Caco-2 (cell line): ENCODE measurements at regions not wholly inside any gene's neighbourhood (a gene's known extent, or its start where the extent isn't known, plus 50 kb on each side); places are given as distances from the start of the nearest gene placed in this dataset.

ENCODE experiments used
- BruUV-seq: library from RNA; stranded (reverse); fragments of 400-500 nt; replicated peaks from 2 replicates; lab custom pipeline; 2021; lab: Mats Ljungman, UMichigan
- CTCF ChIA-PET: fragments of 300-600 bp; sonication (Branson Sonifier 250); formaldehyde crosslinking; loops from one replicate; lab custom pipeline; 2022; ENCODE audit warnings: antibody characterized with exemption; lab: Charles Lee
- POLR2A ChIA-PET: fragments of 300-600 bp; sonication (Branson Sonifier 250); formaldehyde crosslinking; loops from one replicate; lab custom pipeline; 2022; ENCODE audit warnings: antibody characterized with exemption; lab: Charles Lee
- DNase-seq, 2 experiments: peaks; one replicate each; pipeline versions ENCODE4 v3.0.0 to v3.0.0-alpha.2; 2020 to 2022
- H3K27me3 ChIP-seq: replicated peaks from 2 replicates; pipeline ENCODE4 v1.6.0; 2011; ENCODE audit warnings: low read length; ENCODE audit not compliant: control insufficient read depth, insufficient read depth
- H3K36me3 ChIP-seq: 2 replicates; pipeline ENCODE4 v1.5.1; 2011; ENCODE audit warnings: low read length; ENCODE audit not compliant: control insufficient read depth, insufficient read depth
- H3K4me1 ChIP-seq: fragments of 250-450 bp; sonication (Bioruptor Pico); 2 replicates; pipeline ENCODE4 v1.5.1; 2020; ENCODE audit warnings: mild to moderate bottlenecking
- H3K4me3 ChIP-seq: 2 replicates; pipeline ENCODE4 v1.5.1; 2011; ENCODE audit warnings: low read depth, mild to moderate bottlenecking, control low read depth, low read length
- H3K9me3 ChIP-seq: fragments of 250-450 bp; sonication (Bioruptor Pico); 2 replicates; pipeline ENCODE4 v1.5.1; 2020; ENCODE audit warnings: mild to moderate bottlenecking, moderate library complexity
- H3K27ac Mint-ChIP-seq: one replicate; pipeline ENCODE4 v1.8.0; 2022; ENCODE audit warnings: mixed read lengths; ENCODE audit not compliant: unreplicated experiment
- H3K27me3 Mint-ChIP-seq: one replicate; pipeline ENCODE4 v1.8.0; 2022; ENCODE audit warnings: mixed read lengths; ENCODE audit not compliant: insufficient read depth, unreplicated experiment
- H3K36me3 Mint-ChIP-seq: one replicate; pipeline ENCODE4 v1.8.0; 2022; ENCODE audit warnings: mild to moderate bottlenecking, mixed read lengths; ENCODE audit not compliant: insufficient read depth, unreplicated experiment
- H3K4me1 Mint-ChIP-seq: one replicate; pipeline ENCODE4 v1.8.0; 2022; ENCODE audit warnings: low read depth, mixed read lengths; ENCODE audit not compliant: unreplicated experiment
- H3K4me3 Mint-ChIP-seq: one replicate; pipeline ENCODE4 v1.8.0; 2022; ENCODE audit warnings: mild to moderate bottlenecking, moderate library complexity, mixed read lengths; ENCODE audit not compliant: unreplicated experiment
- H3K9me3 Mint-ChIP-seq: one replicate; pipeline ENCODE4 v1.8.0; 2022; ENCODE audit warnings: mixed read lengths; ENCODE audit not compliant: unreplicated experiment
- CTCF ChIP-seq, 2 experiments: fragments of 200-600 bp in 1 of 2; IDR thresholded peaks; 1 replicate in 1 of 2; 2 replicates in 1 of 2; pipeline versions ENCODE4 v1.5.1 to v1.8.0; 2011 to 2022; ENCODE audit warnings: antibody characterized with exemption in 1 of 2, control low read depth in 1 of 2, inconsistent platforms in 1 of 2, low read depth in 1 of 2, low read length in 1 of 2, mild to moderate bottlenecking in 1 of 2, moderate library complexity in 1 of 2; ENCODE audit not compliant: insufficient read depth in 1 of 2, severe bottlenecking in 1 of 2, unreplicated experiment in 1 of 2
- intact Hi-C: fragments of 100-400 bp; cut with micrococcal nuclease; formaldehyde crosslinking; loops from one replicate; pipeline ENCODE4 v1.10.0; 2022; ENCODE audit not compliant: unreplicated experiment

DNA sequence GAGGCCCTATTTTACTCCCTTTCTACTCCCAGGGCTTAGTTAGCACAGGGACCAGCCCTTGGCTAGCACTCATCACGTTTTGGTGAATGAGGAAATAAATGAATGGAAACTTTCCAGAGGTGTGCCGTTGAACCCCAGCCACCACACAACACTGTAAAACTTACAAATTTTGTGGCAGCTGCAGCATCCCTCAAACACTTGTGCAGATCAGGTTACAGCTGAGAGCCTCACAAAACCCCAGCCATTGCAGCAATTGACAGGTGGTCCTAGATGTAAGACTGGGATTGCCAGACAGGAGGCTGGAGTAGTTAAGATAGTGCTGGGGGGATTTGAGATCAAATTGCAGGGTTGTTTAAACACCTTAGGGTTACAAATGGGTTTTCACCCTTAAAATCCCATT, 482.2 kb upstream of the KIF2A start:
- H3K4me1 Mint-ChIP-seq, result no peaks in the 10 kb centered on the region
- ChIA-PET CTCF (interaction anchor here (1.8 kb wide), 1 partner anchor 55 kb away, joined by 4 read pairs; no protein-coding TSS in a partner anchor), POLR2A (no interaction called here)
- H3K27me3 Mint-ChIP-seq, result peaks cover 21% of the 10 kb centered on the region
- Histone ChIP-seq H3K27me3 (no peaks in the 10 kb centered on the region; the same call in 1 of the 2 replicates), H3K9me3 (no peaks in the 10 kb centered on the region), H3K36me3 (no peaks in the 10 kb centered on the region), H3K4me1 (no peaks in the 10 kb centered on the region), H3K4me3 (no peak overlapping the region)
- no TSS peak for BruUV-seq
- intact Hi-C loops, result no loop called here
- no peak for DNase-seq
- no peaks in the 10 kb centered on the region for H3K9me3 Mint-ChIP-seq
- H3K27ac Mint-ChIP-seq, result no peak overlapping the region
- H3K4me3 Mint-ChIP-seq, result no peak overlapping the region
- TF ChIP-seq CTCF (IDR thresholded peaks at IDR 0.05; ENCODE audit: insufficient read depth in 1 of 2, low read depth in 1 of 2, low read length in 1 of 2, severe bottlenecking in 1 of 2, unreplicated experiment in 1 of 2), result no peak
- no peaks in the 10 kb centered on the region for H3K36me3 Mint-ChIP-seq

GRCh38 chr5:61824396-61824795, 481.6 kb upstream of the KIF2A start:
- intact Hi-C loops, result no loop called here
- H3K27ac Mint-ChIP-seq, result no peak overlapping the region
- H3K9me3 Mint-ChIP-seq, result no peaks in the 10 kb centered on the region
- Histone ChIP-seq H3K4me1 (no peaks in the 10 kb centered on the region), H3K4me3 (no peak overlapping the region), H3K36me3 (no peaks in the 10 kb centered on the region), H3K9me3 (no peaks in the 10 kb centered on the region), H3K27me3 (no peaks in the 10 kb centered on the region; the same call in 1 of the 2 replicates)
- no TSS peak for BruUV-seq
- ChIA-PET POLR2A (no interaction called here), CTCF (no interaction called here)
- no peak overlapping the region for H3K4me3 Mint-ChIP-seq
- DNase-seq, result no peak
- no peaks in the 10 kb centered on the region for H3K36me3 Mint-ChIP-seq
- no peaks in the 10 kb centered on the region for H3K4me1 Mint-ChIP-seq
- no peak for TF ChIP-seq CTCF (IDR thresholded peaks at IDR 0.05; ENCODE audit: insufficient read depth in 1 of 2, low read depth in 1 of 2, low read length in 1 of 2, severe bottlenecking in 1 of 2, unreplicated experiment in 1 of 2)
- peaks cover 23% of the 10 kb centered on the region for H3K27me3 Mint-ChIP-seq

DNA sequence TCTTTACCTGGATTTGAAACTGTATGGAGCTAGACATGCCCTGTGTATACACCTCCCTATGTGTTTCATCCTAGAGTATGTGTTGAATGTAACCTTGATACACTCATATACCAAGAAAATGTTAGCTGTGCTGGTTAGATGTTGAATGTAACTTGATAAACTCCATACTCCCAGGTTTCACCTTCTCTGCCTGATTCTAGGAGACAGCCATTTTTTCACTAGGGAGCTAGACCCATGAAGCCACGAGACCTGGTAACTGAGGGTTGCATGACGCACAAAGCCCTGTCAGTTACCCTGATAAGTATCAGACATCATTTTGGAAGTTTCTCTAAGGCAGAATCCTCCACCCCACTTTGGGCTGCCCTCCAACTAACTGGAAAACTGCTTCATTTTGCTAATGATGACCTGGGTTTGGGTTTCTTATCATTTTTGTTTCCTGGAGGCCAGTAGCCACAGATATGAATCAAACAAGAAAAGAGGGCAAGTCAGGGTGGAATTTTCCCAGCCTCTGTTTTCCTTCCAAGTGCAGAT, 478.5 kb upstream of the KIF2A start:
- no peak overlapping the region for H3K4me3 Mint-ChIP-seq
- peaks cover 13% of the 10 kb centered on the region for H3K27me3 Mint-ChIP-seq
- H3K9me3 Mint-ChIP-seq, result no peaks in the 10 kb centered on the region
- no peaks in the 10 kb centered on the region; the same call in 1 of the 2 replicates for H3K27me3 ChIP-seq
- H3K4me3 ChIP-seq, result no peak overlapping the region
- no peaks in the 10 kb centered on the region for H3K4me1 ChIP-seq
- H3K4me1 Mint-ChIP-seq, result no peaks in the 10 kb centered on the region
- no peaks in the 10 kb centered on the region for H3K36me3 ChIP-seq
- H3K27ac Mint-ChIP-seq, result no peak overlapping the region
- H3K36me3 Mint-ChIP-seq, result no peaks in the 10 kb centered on the region
- DNase-seq, result no peak
- ChIA-PET POLR2A (no interaction called here), CTCF (no interaction called here)
- no peak for TF ChIP-seq CTCF (IDR thresholded peaks at IDR 0.05; ENCODE audit: insufficient read depth in 1 of 2, low read depth in 1 of 2, low read length in 1 of 2, severe bottlenecking in 1 of 2, unreplicated experiment in 1 of 2)
- intact Hi-C loops, result no loop called here
- no peaks in the 10 kb centered on the region for H3K9me3 ChIP-seq
- no TSS peak for BruUV-seq
